GM12891 (cell line): ENCODE measurements at regions not wholly inside any gene's neighbourhood (a gene's known extent, or its start where the extent isn't known, plus 50 kb on each side); places are given as distances from the start of the nearest gene placed in this dataset.

Source experiments
- POLR2A ChIP-seq: IDR thresholded peaks from 2 replicates; pipeline ENCODE4 v1.6.1; 2011; ENCODE audit warnings: low read depth, low read length, control low read depth
- POLR2AphosphoS5 ChIP-seq: IDR thresholded peaks from 2 replicates; pipeline ENCODE4 v1.6.1; 2011; ENCODE audit warnings: low read depth, low read length, control low read depth
- SPI1 ChIP-seq: IDR thresholded peaks from 2 replicates; pipeline ENCODE4 v1.6.1; 2011; ENCODE audit warnings: low read depth, low read length, control low read depth
- TAF1 ChIP-seq: IDR thresholded peaks from 2 replicates; pipeline ENCODE4 v1.6.1; 2011; ENCODE audit warnings: low read depth, low read length, control low read depth

DNA sequence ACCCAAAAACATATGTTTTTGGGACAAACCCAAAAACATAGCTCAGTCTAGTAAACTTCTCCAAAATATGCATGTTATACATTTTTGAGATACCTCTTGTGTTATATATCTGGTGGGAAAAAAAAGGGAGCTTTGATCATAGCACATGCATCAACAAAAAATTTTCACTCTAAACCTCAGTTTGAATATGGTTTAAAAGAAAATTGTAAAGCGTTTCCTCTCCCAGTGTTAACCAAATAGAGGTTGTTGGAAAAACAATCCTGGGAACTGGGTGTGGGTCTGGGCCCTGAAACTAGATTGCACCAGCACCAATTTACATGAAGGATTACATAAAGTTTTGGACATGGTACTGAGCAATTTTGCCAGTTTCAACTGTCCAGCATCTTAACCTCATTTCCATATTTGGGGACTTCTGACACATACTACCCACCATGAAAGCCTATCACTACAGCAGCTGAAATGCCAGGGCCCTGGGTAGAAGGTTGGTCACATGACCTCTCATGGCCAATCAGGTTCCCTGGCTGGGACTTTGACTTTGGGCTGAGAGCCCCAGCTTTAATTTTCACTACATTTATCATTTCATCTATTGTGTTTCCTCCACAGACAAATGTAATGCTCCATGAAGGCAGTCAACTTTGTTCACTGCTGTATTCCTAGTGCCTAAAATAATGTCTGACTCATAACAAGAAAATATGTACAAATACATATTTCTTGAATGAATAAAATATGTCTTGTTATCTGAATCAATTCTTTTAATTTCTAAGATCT is 150.7 kb downstream of the SETD4 start:
- TF ChIP-seq POLR2A, result no peak
- TF ChIP-seq POLR2AphosphoS5, result no peak
- no peak for TF ChIP-seq TAF1
- TF ChIP-seq SPI1, result no peak
